ENCODE measurements at regions not wholly inside any gene's neighbourhood (a gene's known extent, or its start where the extent isn't known, plus 50 kb on each side); places are given as distances from the start of the nearest gene placed in this dataset.
"Not testable (repeated sequence)": the region's sequence is repeated elsewhere in the genome, so short reads cannot be mapped to it uniquely, and the experiment has no call there.

GRCh38 chr4:104549736-104550135, 55.0 kb upstream of the CXXC4 start:
- DNase-seq, result no peak

- DNase-seq, result no peak
Measured at GRCh38 chr4:104559502-104559901, 64.8 kb upstream of the CXXC4 start.

- no peak for DNase-seq
Measured at GRCh38 chr4:104571341-104571740, 76.6 kb upstream of the CXXC4 start.

- no peak for DNase-seq
Measured at GRCh38 chr4:104574371-104574770, 79.7 kb upstream of the CXXC4 start.

GRCh38 chr4:104575278-104575677, 80.6 kb upstream of the CXXC4 start:
- no peak for DNase-seq

GRCh38 chr4:104577405-104577804, 82.7 kb upstream of the CXXC4 start:
- DNase-seq, result no peak

GRCh38 chr4:104581476-104581875, 86.8 kb upstream of the CXXC4 start:
- DNase-seq, result not testable (repeated sequence)

- not testable (repeated sequence) for DNase-seq
Measured at GRCh38 chr4:104582056-104582455, 87.4 kb upstream of the CXXC4 start.

GRCh38 chr4:104589264-104589868, 94.7 kb upstream of the CXXC4 start:
- DNase-seq, result peak; percentile 12

- DNase-seq, result peak; percentile 77
Measured at GRCh38 chr4:104591510-104591911, 96.8 kb upstream of the CXXC4 start.

- DNase-seq, result no peak
Measured at GRCh38 chr4:104592183-104592582, 97.5 kb upstream of the CXXC4 start.

- DNase-seq, result no peak
Measured at GRCh38 chr4:104593019-104593418, 98.3 kb upstream of the CXXC4 start.

- no peak for DNase-seq
Measured at GRCh38 chr4:104596189-104596588, 101.5 kb upstream of the CXXC4 start.

- DNase-seq, result no peak
Measured at GRCh38 chr4:104615496-104615895, 120.8 kb upstream of the CXXC4 start.

- DNase-seq, result no peak
Measured at GRCh38 chr4:104615926-104616325, 121.2 kb upstream of the CXXC4 start.

- no peak for DNase-seq
Measured at GRCh38 chr4:104616401-104616820, 121.7 kb upstream of the CXXC4 start.

GRCh38 chr4:104625706-104626105, 131.0 kb upstream of the CXXC4 start:
- no peak for DNase-seq

GRCh38 chr4:104629601-104630000, 134.9 kb upstream of the CXXC4 start:
- DNase-seq, result no peak

- DNase-seq, result no peak
Measured at GRCh38 chr4:104630272-104630671, 135.6 kb upstream of the CXXC4 start.

- DNase-seq, result no peak
Measured at GRCh38 chr4:104631000-104631399, 136.3 kb upstream of the CXXC4 start.

- no peak for DNase-seq
Measured at GRCh38 chr4:104641418-104641817, 146.7 kb upstream of the CXXC4 start.

- DNase-seq, result no peak
Measured at GRCh38 chr4:104642521-104642920, 147.8 kb upstream of the CXXC4 start.

GRCh38 chr4:104643805-104644204, 149.1 kb upstream of the CXXC4 start:
- no peak for DNase-seq

- no peak for DNase-seq
Measured at GRCh38 chr4:104649631-104650030, 154.9 kb upstream of the CXXC4 start.

GRCh38 chr4:104662269-104662668, 167.6 kb upstream of the CXXC4 start:
- DNase-seq, result not testable (repeated sequence)

GRCh38 chr4:104677116-104677515, 182.4 kb upstream of the CXXC4 start:
- DNase-seq, result peak; percentile 0

All from NCI-H510A (cell line).